ENCODE measurements at regions not wholly inside any gene's neighbourhood (a gene's known extent, or its start where the extent isn't known, plus 50 kb on each side); places are given as distances from the start of the nearest gene placed in this dataset.

DNA sequence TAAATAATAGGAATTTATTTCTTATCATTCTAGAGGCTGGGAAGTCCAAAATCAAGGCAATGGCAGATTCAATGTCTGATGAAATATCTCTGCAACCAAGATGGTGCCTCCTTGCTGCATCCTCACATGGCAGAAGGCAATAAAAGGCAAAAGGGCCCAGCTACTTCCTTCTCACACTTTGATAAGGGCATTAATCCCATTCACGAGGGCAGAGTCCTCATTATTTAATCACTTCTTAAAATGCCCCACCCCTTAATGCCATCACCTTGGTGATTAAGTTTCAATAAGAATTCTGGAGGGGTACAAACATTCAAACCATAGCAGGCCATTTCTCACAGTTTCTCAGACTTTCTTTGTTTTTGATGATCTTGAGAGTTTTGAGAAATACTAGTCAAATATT, 145.8 kb upstream of the TSHZ2 start:
- intact Hi-C loops (cut with micrococcal nuclease; ENCODE audit: unreplicated experiment), result no loop called here
- Histone ChIP-seq H3K9me2 (ENCODE audit: insufficient read depth, low read length) (no peaks in the 10 kb centered on the region), H3K36me3 (ENCODE audit: insufficient read depth, low read length) (no peaks in the 10 kb centered on the region), H4K20me1 (ENCODE audit: insufficient read depth, low read length) (no peaks in the 10 kb centered on the region), H3K4me1 (ENCODE audit: insufficient read depth, low read length, poor library complexity, severe bottlenecking) (no peaks in the 10 kb centered on the region), H3K79me2 (ENCODE audit: insufficient read depth, low read depth, low read length) (no peaks in the 10 kb centered on the region), H3K4me3 (ENCODE audit: low read depth, low read length, poor library complexity, severe bottlenecking) (no peak overlapping the region), H3K4me2 (ENCODE audit: low read length) (no peak overlapping the region), H2AFZ (ENCODE audit: low read length) (no peak overlapping the region), H3K27ac (ENCODE audit: low read depth, low read length, poor library complexity, severe bottlenecking) (no peak overlapping the region), H3K9me3 (ENCODE audit: low read length) (no peaks in the 10 kb centered on the region)
- TF ChIP-seq EZH2phosphoT487 (IDR thresholded peaks at IDR 0.05; ENCODE audit: borderline replicate concordance, low read depth, low read length), result no peak
- TF ChIP-seq, protein P1, sequence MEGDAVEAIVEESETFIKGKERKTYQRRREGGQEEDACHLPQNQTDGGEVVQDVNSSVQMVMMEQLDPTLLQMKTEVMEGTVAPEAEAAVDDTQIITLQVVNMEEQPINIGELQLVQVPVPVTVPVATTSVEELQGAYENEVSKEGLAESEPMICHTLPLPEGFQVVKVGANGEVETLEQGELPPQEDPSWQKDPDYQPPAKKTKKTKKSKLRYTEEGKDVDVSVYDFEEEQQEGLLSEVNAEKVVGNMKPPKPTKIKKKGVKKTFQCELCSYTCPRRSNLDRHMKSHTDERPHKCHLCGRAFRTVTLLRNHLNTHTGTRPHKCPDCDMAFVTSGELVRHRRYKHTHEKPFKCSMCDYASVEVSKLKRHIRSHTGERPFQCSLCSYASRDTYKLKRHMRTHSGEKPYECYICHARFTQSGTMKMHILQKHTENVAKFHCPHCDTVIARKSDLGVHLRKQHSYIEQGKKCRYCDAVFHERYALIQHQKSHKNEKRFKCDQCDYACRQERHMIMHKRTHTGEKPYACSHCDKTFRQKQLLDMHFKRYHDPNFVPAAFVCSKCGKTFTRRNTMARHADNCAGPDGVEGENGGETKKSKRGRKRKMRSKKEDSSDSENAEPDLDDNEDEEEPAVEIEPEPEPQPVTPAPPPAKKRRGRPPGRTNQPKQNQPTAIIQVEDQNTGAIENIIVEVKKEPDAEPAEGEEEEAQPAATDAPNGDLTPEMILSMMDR (conservative IDR thresholded peaks at IDR 0.05; ENCODE audit: low read length), result no peak
- no TSS peak for BruUV-seq (replicated peaks)
- no peak for DNase-seq (ENCODE audit: low spot score)
- ChIA-PET POLR2A (no interaction called here), CTCF (ENCODE audit: unreplicated experiment) (no interaction called here)

DNA sequence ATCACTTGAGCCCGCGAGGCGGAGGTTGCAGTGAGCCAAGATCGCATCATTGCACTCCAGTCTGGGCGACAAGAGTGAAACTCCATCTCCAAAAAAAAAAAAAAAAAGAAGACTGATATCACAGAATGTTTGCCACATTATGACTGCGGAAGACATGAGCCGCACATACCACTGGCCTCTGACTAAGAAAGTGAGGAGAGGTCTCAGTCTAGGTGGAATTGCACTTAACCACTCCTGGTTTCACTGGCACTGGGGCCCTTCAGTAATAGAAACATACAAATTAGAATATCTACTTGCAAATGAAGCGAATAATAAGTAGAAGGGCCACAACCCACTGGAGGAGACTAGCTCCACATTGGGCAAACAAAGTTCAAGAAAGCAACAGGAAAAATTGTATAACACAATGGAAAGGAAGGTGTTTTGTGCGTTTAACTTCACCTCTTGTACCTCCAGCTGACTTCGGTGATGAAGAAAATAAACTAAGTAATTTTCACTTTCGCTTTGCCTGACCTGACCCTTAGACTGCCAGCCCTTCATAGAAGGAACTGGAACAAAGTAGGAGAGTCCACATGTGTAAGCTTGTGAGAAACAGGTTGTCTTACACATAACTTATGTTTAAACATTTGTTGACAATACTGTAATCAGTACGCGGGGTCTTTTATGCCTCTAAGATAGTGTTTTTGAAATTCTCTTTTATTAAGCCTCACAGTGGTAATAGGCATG, 147.5 kb upstream of the TSHZ2 start:
- Histone ChIP-seq H3K4me3 (ENCODE audit: low read depth, low read length, poor library complexity, severe bottlenecking) (no peak overlapping the region), H3K36me3 (ENCODE audit: insufficient read depth, low read length) (no peaks in the 10 kb centered on the region), H2AFZ (ENCODE audit: low read length) (no peak overlapping the region), H3K79me2 (ENCODE audit: insufficient read depth, low read depth, low read length) (no peaks in the 10 kb centered on the region), H3K9me2 (ENCODE audit: insufficient read depth, low read length) (no peaks in the 10 kb centered on the region), H3K27ac (ENCODE audit: low read depth, low read length, poor library complexity, severe bottlenecking) (no peak overlapping the region), H4K20me1 (ENCODE audit: insufficient read depth, low read length) (no peaks in the 10 kb centered on the region), H3K4me2 (ENCODE audit: low read length) (no peak overlapping the region), H3K4me1 (ENCODE audit: insufficient read depth, low read length, poor library complexity, severe bottlenecking) (no peaks in the 10 kb centered on the region), H3K9me3 (ENCODE audit: low read length) (no peaks in the 10 kb centered on the region)
- BruUV-seq (replicated peaks), result no TSS peak
- ChIA-PET POLR2A (interaction anchor here (0.6 to 1.4 kb wide), 3 partner anchors 9 to 33 kb away, joined by 3 read pairs; no protein-coding TSS in a partner anchor), CTCF (ENCODE audit: unreplicated experiment) (no interaction called here)
- TF ChIP-seq EZH2phosphoT487 (IDR thresholded peaks at IDR 0.05; ENCODE audit: borderline replicate concordance, low read depth, low read length), result no peak
- TF ChIP-seq, protein P1 (conservative IDR thresholded peaks at IDR 0.05; ENCODE audit: low read length), result no peak
- DNase-seq (ENCODE audit: low spot score), result no peak
- intact Hi-C loops (cut with micrococcal nuclease; ENCODE audit: unreplicated experiment), result no loop called here

DNA sequence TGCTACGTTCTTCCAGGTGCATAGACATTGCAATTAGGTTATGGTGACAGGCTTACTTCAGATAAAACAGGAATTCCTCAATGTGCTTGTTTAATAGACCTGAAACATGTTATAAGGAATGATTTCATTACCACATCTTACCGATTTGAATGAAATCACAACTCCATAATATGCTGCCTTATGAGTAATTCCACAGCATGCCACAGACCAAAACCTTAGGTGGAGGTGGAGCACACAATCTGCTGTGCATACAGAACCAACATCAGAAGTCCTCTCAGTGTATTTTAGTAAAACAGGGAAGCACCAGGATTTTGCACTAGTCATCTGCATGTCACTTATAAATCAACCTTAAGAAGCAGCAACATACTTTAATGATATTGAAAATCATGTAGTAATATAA, 148.9 kb upstream of the TSHZ2 start:
- no peak for DNase-seq (ENCODE audit: low spot score)
- CTCF ChIA-PET (ENCODE audit: unreplicated experiment), result no interaction called here

More for the DNA sequence above, 148.9 kb upstream of the TSHZ2 start:
- Histone ChIP-seq H3K4me2 (ENCODE audit: low read length) (no peak overlapping the region), H3K79me2 (ENCODE audit: insufficient read depth, low read depth, low read length) (no peaks in the 10 kb centered on the region), H3K9me3 (ENCODE audit: low read length) (no peaks in the 10 kb centered on the region), H2AFZ (ENCODE audit: low read length) (no peak overlapping the region), H3K9me2 (ENCODE audit: insufficient read depth, low read length) (no peaks in the 10 kb centered on the region), H3K36me3 (ENCODE audit: insufficient read depth, low read length) (no peaks in the 10 kb centered on the region), H3K4me3 (ENCODE audit: low read depth, low read length, poor library complexity, severe bottlenecking) (no peak overlapping the region), H4K20me1 (ENCODE audit: insufficient read depth, low read length) (no peaks in the 10 kb centered on the region), H3K4me1 (ENCODE audit: insufficient read depth, low read length, poor library complexity, severe bottlenecking) (no peaks in the 10 kb centered on the region), H3K27ac (ENCODE audit: low read depth, low read length, poor library complexity, severe bottlenecking) (no peak overlapping the region)
- intact Hi-C loops (cut with micrococcal nuclease; ENCODE audit: unreplicated experiment), result no loop called here
- no TSS peak for BruUV-seq (replicated peaks)
- TF ChIP-seq, protein P1 (conservative IDR thresholded peaks at IDR 0.05; ENCODE audit: low read length), result no peak
- no peak for TF ChIP-seq EZH2phosphoT487 (IDR thresholded peaks at IDR 0.05; ENCODE audit: borderline replicate concordance, low read depth, low read length)
- POLR2A ChIA-PET, result interaction anchor here (1.1 kb wide), 1 partner anchor 15 kb away, joined by 4 read pairs; no protein-coding TSS in a partner anchor
